ENCODE measurements at regions not wholly inside any gene's neighbourhood (a gene's known extent, or its start where the extent isn't known, plus 50 kb on each side); places are given as distances from the start of the nearest gene placed in this dataset.

DNA sequence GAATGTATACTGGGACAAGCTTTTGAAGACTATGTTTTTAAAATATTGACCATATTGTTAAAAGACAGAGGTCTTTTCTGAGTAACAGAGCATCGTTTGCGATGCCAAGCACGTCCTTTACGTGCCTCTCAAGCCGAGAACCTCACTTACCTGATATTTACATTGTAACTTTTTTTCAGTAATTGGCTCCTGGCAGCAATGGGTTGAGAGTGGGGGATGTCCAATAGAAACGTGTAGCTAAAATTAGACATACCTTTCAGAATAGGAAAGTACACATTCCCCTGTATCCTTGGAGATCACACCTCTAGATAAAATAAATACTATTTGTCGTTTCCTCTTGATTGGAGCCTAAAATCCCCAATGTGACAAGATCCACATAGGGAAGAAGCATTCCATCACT is 222.2 kb upstream of the RGS6 start:
- H3K36me3 Mint-ChIP-seq (ENCODE audit: low read depth): peaks cover 8% of the 10 kb centered on the region
- TF ChIP-seq, protein P1, sequence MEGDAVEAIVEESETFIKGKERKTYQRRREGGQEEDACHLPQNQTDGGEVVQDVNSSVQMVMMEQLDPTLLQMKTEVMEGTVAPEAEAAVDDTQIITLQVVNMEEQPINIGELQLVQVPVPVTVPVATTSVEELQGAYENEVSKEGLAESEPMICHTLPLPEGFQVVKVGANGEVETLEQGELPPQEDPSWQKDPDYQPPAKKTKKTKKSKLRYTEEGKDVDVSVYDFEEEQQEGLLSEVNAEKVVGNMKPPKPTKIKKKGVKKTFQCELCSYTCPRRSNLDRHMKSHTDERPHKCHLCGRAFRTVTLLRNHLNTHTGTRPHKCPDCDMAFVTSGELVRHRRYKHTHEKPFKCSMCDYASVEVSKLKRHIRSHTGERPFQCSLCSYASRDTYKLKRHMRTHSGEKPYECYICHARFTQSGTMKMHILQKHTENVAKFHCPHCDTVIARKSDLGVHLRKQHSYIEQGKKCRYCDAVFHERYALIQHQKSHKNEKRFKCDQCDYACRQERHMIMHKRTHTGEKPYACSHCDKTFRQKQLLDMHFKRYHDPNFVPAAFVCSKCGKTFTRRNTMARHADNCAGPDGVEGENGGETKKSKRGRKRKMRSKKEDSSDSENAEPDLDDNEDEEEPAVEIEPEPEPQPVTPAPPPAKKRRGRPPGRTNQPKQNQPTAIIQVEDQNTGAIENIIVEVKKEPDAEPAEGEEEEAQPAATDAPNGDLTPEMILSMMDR (conservative IDR thresholded peaks at IDR 0.05): no peak
- peaks cover 35% of the 10 kb centered on the region for H3K4me1 Mint-ChIP-seq
- H3K4me3 Mint-ChIP-seq: no peak overlapping the region
- no peak overlapping the region for H3K27ac Mint-ChIP-seq (ENCODE audit: unreplicated experiment)
- peaks cover 2% of the 10 kb centered on the region for H3K9me3 Mint-ChIP-seq
- DNase-seq (ENCODE audit: low read depth, low spot score): no peak
- H3K27me3 Mint-ChIP-seq (ENCODE audit: low read depth): no peaks in the 10 kb centered on the region

GRCh38 chr14:71711125-71711524 is 221.1 kb upstream of the RGS6 start:
- Mint-ChIP-seq H3K9me3 (peaks cover 2% of the 10 kb centered on the region), H3K27ac (ENCODE audit: unreplicated experiment) (peak overlapping the region; percentile 82), H3K4me3 (no peak overlapping the region), H3K27me3 (ENCODE audit: low read depth) (no peaks in the 10 kb centered on the region), H3K36me3 (ENCODE audit: low read depth) (peaks cover 8% of the 10 kb centered on the region), H3K4me1 (peaks cover 35% of the 10 kb centered on the region)
- TF ChIP-seq, protein P1 (conservative IDR thresholded peaks at IDR 0.05): no peak
- no peak for DNase-seq (ENCODE audit: low read depth, low spot score)

GRCh38 chr14:71711619-71712018 is 220.6 kb upstream of the RGS6 start:
- H3K27me3 Mint-ChIP-seq (ENCODE audit: low read depth): no peaks in the 10 kb centered on the region
- H3K9me3 Mint-ChIP-seq: peaks cover 2% of the 10 kb centered on the region
- TF ChIP-seq, protein P1 (conservative IDR thresholded peaks at IDR 0.05): no peak
- peaks cover 35% of the 10 kb centered on the region for H3K4me1 Mint-ChIP-seq
- H3K36me3 Mint-ChIP-seq (ENCODE audit: low read depth): peaks cover 8% of the 10 kb centered on the region
- DNase-seq (ENCODE audit: low read depth, low spot score): no peak
- H3K4me3 Mint-ChIP-seq: peak overlapping the region; percentile 5
- H3K27ac Mint-ChIP-seq (ENCODE audit: unreplicated experiment): no peak overlapping the region

DNA sequence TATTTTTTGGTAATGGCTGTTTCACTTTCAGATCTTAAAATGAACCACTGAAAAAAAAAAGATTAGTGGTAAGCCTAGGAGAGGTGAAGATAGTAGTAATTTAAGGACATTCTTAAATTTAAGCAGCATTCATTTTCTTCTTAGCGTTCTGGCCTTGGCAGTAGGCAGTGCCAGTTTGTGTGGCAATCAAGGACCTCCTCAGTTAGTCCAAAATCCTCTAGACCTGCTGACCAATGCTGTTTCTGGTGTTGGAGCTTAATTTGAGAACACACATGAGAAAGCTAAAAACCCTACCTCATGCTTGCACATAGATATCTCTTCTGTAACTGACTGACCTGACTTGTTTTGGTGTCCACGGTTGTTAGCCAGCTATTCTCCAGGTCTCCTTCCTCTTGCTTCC is 219.8 kb upstream of the RGS6 start:
- peaks cover 35% of the 10 kb centered on the region for H3K4me1 Mint-ChIP-seq
- no peak for DNase-seq (ENCODE audit: low read depth, low spot score)
- TF ChIP-seq, protein P1 (conservative IDR thresholded peaks at IDR 0.05): no peak
- peak overlapping the region; percentile 36 for H3K27ac Mint-ChIP-seq (ENCODE audit: unreplicated experiment)
- H3K4me3 Mint-ChIP-seq: peak overlapping the region; percentile 21
- no peaks in the 10 kb centered on the region for H3K27me3 Mint-ChIP-seq (ENCODE audit: low read depth)
- peaks cover 8% of the 10 kb centered on the region for H3K36me3 Mint-ChIP-seq (ENCODE audit: low read depth)
- peaks cover 2% of the 10 kb centered on the region for H3K9me3 Mint-ChIP-seq

GRCh38 chr14:71713016-71713415 is 219.2 kb upstream of the RGS6 start:
- Mint-ChIP-seq H3K27me3 (ENCODE audit: low read depth) (no peaks in the 10 kb centered on the region), H3K4me3 (no peak overlapping the region), H3K27ac (ENCODE audit: unreplicated experiment) (no peak overlapping the region), H3K4me1 (peaks cover 35% of the 10 kb centered on the region), H3K36me3 (ENCODE audit: low read depth) (peaks cover 8% of the 10 kb centered on the region), H3K9me3 (peaks cover 2% of the 10 kb centered on the region)
- TF ChIP-seq, protein P1 (conservative IDR thresholded peaks at IDR 0.05): no peak
- no peak for DNase-seq (ENCODE audit: low read depth, low spot score)

- peaks cover 2% of the 10 kb centered on the region for H3K9me3 Mint-ChIP-seq
- no peak overlapping the region for H3K4me3 Mint-ChIP-seq
- H3K27ac Mint-ChIP-seq (ENCODE audit: unreplicated experiment): no peak overlapping the region
- H3K4me1 Mint-ChIP-seq: peaks cover 35% of the 10 kb centered on the region
- H3K27me3 Mint-ChIP-seq (ENCODE audit: low read depth): no peaks in the 10 kb centered on the region
- TF ChIP-seq, protein P1 (conservative IDR thresholded peaks at IDR 0.05): no peak
- peaks cover 8% of the 10 kb centered on the region for H3K36me3 Mint-ChIP-seq (ENCODE audit: low read depth)
- DNase-seq (ENCODE audit: low read depth, low spot score): peak; percentile 4
Observed at GRCh38 chr14:71713451-71713850, 218.8 kb upstream of the RGS6 start.

Measured in neural crest cell (in vitro differentiated cells).